Thoracic aorta (tissue), 2 donors: ENCODE measurements at regions not wholly inside any gene's neighbourhood (a gene's known extent, or its start where the extent isn't known, plus 50 kb on each side); places are given as distances from the start of the nearest gene placed in this dataset.
"Not testable (repeated sequence)": the region's sequence is repeated elsewhere in the genome, so short reads cannot be mapped to it uniquely, and the experiment has no call there.

Experiments used
- ATAC-seq: fragments of 150-250 bp; one replicate; pipeline ENCODE4 v1.8.0; 2017; ENCODE audit warnings: low read depth; ENCODE audit not compliant: insufficient number of reproducible peaks, low FRiP score
- DNase-seq: peaks from one replicate; pipeline ENCODE4 v3.0.0-alpha.2; 2020; ENCODE audit warnings: low spot score
- H3K27ac ChIP-seq, 2 donors: fragments of 200-600 bp; sonication (generic); 1 replicate in 1 of 2; 2 replicates in 1 of 2; pipeline ENCODE4 v1.5.1; 2016; ENCODE audit warnings: mild to moderate bottlenecking in 2 of 2, moderate library complexity in 2 of 2
- H3K27me3 ChIP-seq: fragments of 200-600 bp; sonication (generic); replicated peaks from 2 replicates; pipeline ENCODE4 v1.6.0; 2016; ENCODE audit warnings: mild to moderate bottlenecking; ENCODE audit not compliant: insufficient read depth
- H3K36me3 ChIP-seq: fragments of 200-600 bp; sonication (generic); one replicate; pipeline ENCODE4 v1.5.1; 2016
- H3K4me1 ChIP-seq, 2 donors: fragments of 200-600 bp; sonication (generic); 1 replicate in 1 of 2; 2 replicates in 1 of 2; pipeline versions ENCODE4 v1.5.1 to v1.6.0; 2016; ENCODE audit warnings: low read depth in 2 of 2, mild to moderate bottlenecking in 1 of 2; ENCODE audit not compliant: control insufficient read depth in 1 of 2
- H3K4me3 ChIP-seq: fragments of 200-600 bp; sonication (generic); 2 replicates; pipeline ENCODE4 v1.5.1; 2016; ENCODE audit warnings: mild to moderate bottlenecking
- H3K9me3 ChIP-seq: fragments of 200-600 bp; sonication (generic); 2 replicates; pipeline ENCODE4 v1.5.1; 2016

DNA sequence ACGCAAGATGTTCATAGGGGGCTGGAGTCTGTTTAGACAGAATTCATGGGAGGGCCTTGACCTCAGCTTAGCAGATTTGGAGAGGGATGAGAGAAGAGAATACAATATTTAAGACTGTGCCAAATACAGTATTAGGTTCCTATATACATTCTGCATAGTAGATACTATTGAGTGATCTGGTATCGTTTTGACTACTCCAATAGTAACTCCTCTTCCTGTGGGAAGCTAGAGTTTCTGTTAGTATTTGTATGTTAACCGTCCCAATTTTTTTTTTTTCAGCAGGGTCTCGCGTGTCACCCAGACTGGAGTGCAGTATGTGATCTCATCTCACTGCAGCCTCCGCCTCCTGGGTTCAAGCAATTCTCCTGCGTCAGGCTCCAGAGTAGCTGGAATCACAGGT is 65.2 kb upstream of the FAM153A start:
- not testable (repeated sequence) for H3K4me1 ChIP-seq, H3K27ac ChIP-seq, H3K27me3 ChIP-seq, H3K36me3 ChIP-seq, H3K9me3 ChIP-seq, ATAC-seq, H3K4me3 ChIP-seq, DNase-seq

- not testable (repeated sequence) for H3K36me3 ChIP-seq, H3K9me3 ChIP-seq, ATAC-seq, DNase-seq, H3K4me1 ChIP-seq, H3K27me3 ChIP-seq, H3K4me3 ChIP-seq, H3K27ac ChIP-seq
Observed at GRCh38 chr5:177846598-177846997, 63.9 kb upstream of the FAM153A start.

DNA sequence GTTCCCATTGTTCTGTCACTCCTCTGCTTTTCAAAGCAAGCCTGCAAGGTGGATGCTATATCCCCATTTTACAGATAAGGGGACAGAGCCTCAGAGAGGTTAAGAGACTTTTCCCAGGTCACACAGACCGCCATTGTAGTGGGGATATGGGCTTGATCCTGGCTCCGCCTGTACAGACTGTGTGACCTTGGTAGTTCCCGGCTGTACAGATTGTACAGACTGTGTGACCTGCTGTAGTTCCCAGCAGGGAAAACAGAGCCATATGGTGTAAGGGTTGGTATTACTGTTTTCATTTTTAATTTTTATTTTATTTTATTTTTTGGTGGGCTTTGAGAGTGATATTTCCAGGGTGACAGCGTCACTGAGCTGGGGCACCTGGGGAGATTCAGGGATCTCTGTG is 63.2 kb upstream of the FAM153A start:
- H3K9me3 ChIP-seq, ATAC-seq, DNase-seq, H3K27me3 ChIP-seq, H3K4me3 ChIP-seq, H3K27ac ChIP-seq, H3K36me3 ChIP-seq, H3K4me1 ChIP-seq: not testable (repeated sequence)

GRCh38 chr5:177836191-177836590 is 53.5 kb upstream of the FAM153A start:
- H3K36me3 ChIP-seq, H3K9me3 ChIP-seq, H3K4me1 ChIP-seq, DNase-seq, H3K27me3 ChIP-seq, ATAC-seq, H3K27ac ChIP-seq, H3K4me3 ChIP-seq: not testable (repeated sequence)
